Activated T-cell treated with anti-CD3 and anti-CD28 coated beads for 24 hours (primary cell): ENCODE measurements at regions not wholly inside any gene's neighbourhood (a gene's known extent, or its start where the extent isn't known, plus 50 kb on each side); places are given as distances from the start of the nearest gene placed in this dataset.

Experiments used
- DNase-seq: peaks from one replicate; pipeline ENCODE4 v3.0.0-alpha.2; 2020; ENCODE audit warnings: low read depth

DNA sequence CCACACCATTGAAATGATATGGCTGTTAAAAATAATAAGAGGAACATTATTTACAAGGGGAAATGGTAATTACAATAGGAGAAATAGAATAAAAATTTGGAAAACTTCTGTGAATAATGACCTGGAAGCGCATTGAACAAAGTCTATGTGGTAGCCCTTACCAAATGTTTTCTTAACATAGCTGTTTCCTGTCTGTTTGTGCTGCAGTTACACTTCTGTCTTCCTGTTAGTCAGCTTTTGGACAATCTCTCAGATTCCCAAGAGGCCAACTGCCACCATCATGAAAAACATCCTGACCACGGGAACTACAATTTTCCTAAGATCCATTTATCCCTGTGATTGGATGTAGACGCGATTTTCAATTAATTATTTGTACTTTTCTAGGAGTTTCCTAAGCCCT lies 754.4 kb upstream of the MARCKS start:
- DNase-seq = no peak

DNA sequence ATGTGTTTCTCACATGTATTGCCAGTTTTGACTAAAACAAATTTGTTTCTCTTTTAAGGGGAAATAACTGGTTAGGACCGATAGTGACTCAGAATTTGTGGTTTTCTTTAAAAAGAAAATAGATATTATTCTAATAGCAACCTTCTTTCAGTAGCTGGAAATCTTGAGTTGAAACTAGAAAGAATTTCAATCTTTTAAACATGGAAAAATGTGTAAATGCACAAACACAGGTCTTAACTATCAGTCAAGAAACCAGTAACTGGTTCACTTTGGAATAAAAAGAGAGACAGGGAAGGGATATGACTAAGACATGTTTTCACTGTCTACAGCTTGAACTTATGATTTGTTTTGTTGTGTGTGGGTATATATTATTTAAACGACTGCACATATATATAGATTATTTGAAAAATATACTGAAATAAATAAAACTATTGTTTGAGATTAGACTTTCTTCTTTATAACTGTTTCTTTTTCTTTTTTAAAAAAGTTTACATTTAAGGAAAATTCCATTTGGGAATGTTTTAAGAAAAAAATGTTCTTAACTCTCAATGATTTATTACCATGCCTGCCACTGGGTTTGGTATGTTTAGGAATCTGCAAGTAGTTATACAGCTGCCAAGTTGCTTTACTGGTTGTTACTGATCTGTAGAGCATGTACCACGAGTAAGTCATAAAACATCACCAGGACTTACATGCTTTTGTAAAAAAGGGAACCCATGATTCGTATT lies 753.3 kb upstream of the MARCKS start:
- DNase-seq = no peak

- no peak for DNase-seq
Observed at GRCh38 chr6:113104541-113104940, 752.6 kb upstream of the MARCKS start.

GRCh38 chr6:113104951-113105350 lies 752.2 kb upstream of the MARCKS start:
- DNase-seq = no peak

DNA sequence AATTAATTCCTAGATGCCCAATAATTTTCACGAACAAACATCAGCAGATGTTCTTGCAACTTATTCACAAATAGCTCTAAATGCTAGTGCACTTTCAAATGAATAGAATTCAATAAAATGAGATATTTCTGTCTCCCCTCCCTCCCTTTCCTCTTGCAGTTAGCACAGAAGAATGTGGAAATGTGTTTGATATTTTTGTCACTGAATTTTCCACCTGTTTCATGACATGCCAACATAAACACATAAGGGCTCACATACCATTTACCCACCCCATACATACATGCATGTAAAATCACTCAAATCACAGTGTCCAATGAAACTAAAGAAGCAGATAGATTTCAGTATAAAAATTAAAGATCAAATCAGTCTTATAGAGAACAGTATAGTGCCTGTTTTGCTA lies 746.9 kb upstream of the MARCKS start:
- no peak for DNase-seq

DNA sequence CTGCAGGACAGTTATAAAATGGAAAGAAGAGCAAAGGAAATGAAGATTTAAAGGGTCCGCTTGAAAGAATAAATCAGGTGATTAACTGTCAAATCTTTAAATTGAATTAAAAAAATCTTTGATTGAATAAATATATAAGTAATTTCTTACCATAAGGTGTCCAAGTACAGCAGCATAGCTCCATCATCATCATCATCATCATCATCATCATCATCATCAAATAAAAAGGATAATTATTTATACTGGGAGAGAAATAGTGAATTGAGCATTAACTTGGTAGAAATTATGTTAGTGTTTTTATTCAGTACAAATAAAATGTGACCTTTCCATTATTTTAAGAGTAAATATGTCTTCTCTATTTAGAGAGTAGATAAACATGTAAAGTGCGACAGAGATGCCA lies 745.6 kb upstream of the MARCKS start:
- DNase-seq = no peak

DNA sequence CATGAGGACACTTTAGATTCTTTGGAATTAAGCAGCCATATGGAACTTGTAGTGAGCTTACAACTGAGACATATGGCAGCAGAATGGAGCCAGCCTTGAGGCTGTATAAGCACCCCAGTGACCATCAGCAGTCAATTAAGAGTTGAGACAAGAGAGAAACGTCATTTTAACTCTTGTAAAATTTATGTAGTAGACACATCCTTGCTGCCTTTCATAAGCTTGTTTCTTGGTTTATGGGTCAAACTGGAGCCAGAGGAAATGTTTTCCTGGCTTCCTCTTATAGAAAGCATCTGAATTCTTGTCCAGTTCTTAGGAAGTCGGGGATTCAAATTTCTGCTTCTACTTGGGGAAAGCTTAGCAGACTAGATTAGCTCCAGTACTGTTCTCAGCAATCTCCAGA lies 745.1 kb upstream of the MARCKS start:
- DNase-seq = no peak

DNA sequence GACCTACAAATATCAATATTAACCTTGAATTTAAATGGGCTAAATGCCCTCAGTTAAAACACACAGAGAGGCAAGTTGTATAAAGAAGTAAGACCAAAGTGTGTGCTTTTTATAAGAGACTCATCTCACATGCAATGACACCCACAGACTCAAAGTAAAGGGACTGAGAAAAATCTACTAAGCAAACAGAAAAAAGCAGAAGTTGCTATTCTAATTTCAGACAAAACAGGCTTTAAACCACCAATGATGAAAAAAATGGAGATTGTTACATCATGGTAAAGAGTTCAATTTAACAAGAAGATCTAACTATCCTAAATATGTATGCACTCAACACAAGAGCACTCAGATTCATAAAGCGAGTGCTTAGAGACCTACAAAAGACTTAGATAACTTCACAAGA lies 741.9 kb upstream of the MARCKS start:
- no peak for DNase-seq

GRCh38 chr6:113120224-113120581 lies 736.9 kb upstream of the MARCKS start:
- DNase-seq = no peak

- DNase-seq = no peak
Observed at GRCh38 chr6:113120582-113121285, 736.4 kb upstream of the MARCKS start.

DNA sequence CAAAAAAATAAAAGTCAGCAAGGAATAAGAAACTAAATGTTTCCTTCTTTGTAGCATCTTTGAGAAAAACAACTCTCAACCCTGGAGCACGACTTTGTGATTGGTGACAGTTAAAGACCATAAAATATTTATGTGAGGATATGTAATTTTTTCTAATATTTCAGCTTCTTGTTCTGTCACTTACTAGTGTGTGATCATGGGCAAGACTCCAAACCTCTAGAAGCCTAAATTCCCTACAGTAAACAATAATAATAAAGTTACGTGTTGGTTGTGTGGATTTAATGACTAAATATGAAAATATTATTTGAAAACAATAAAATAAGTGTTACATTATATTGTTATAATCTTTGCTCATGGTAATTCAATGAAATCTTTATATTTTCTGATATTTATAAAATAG lies 735.6 kb upstream of the MARCKS start:
- DNase-seq = no peak

- no peak for DNase-seq
Observed at GRCh38 chr6:113122060-113122459, 735.1 kb upstream of the MARCKS start.

DNA sequence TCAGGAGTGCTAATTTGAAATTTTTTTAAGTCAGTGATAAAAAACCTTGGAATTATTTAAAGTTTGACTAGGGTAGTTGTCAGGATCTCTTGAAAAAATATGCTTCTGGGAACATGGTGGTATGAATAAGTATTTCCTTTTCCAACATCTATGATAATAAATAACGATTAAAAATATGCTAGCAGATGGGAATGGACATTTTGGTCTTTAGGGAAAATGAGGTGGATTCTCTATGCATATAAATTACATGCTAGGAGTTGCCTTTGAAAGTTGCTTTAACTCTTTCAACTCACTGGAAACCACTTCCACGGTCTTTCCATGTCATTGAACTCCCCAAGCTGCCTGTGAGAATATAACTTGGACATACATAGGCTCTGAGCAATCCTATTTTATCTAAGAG lies 731.5 kb upstream of the MARCKS start:
- no peak for DNase-seq

- DNase-seq = no peak
Observed at GRCh38 chr6:113127786-113128419, 729.2 kb upstream of the MARCKS start.

- no peak for DNase-seq
Observed at GRCh38 chr6:113128661-113129060, 728.5 kb upstream of the MARCKS start.

DNA sequence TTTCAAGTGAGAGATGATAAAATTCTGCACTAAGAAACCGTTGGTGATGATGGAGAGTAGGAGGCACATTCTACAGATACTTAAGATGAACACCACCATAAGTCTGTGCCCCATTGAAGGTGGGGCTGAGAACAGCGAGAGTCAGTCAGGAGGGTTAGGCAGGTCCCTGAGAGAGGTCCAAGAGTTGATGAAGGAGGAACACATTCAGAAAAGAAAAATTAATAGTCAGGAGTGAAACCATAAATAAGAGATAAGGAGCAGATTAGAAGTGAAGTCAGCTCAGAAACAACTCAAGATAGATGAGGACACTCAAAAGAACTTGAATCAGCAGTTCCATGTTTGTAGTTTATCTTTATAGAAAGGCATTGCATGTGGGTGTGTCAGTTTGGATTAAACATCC lies 727.2 kb upstream of the MARCKS start:
- DNase-seq = no peak

GRCh38 chr6:113137426-113137825 lies 719.7 kb upstream of the MARCKS start:
- no peak for DNase-seq

DNA sequence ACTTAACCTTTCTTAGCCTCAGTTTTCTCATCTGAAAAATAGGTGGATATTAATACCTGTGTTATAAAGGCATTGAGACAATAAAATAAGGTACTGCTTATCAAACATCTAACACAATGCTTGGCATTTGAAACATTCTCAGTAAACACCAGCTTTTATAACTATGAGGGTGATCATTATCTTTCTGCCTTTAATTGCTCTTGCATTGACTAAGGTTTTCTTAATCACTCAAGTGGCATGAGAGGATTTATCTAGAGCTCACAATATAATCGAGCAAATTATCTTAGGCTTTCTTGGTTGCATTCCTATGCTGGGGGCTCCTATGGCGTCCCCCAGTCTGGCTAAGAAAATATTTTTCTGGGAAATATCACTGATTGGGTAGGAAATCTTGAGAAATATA lies 716.4 kb upstream of the MARCKS start:
- DNase-seq = no peak

GRCh38 chr6:113141901-113142300 lies 715.2 kb upstream of the MARCKS start:
- DNase-seq = no peak

GRCh38 chr6:113142671-113143174 lies 714.4 kb upstream of the MARCKS start:
- DNase-seq = no peak

GRCh38 chr6:113143206-113143605 lies 713.9 kb upstream of the MARCKS start:
- no peak for DNase-seq

GRCh38 chr6:113144117-113144516 lies 713.0 kb upstream of the MARCKS start:
- no peak for DNase-seq

- DNase-seq = no peak
Observed at GRCh38 chr6:113146878-113147277, 710.3 kb upstream of the MARCKS start.
